ENCODE measurements at regions not wholly inside any gene's neighbourhood (a gene's known extent, or its start where the extent isn't known, plus 50 kb on each side); places are given as distances from the start of the nearest gene placed in this dataset.

DNA sequence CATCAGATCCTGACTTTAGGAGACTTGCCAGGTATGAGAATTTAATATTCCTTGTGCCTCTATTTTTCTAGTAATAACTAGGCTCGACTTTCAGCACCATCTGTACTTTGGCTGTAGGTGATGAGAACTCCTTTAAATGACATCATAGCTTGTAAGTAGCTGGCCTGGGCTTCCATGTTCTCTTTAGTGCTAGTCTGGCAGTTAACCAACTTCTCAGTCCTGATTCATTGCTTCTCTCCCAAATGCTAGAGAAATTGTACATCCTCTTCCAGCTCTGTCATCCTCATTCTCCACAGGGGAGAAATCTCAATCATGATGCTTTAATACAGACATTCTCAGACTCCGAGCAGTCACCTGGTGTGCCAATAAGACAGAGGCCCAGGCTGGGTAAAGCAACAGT, 143.5 kb upstream of the MOCS1 start:
- no peak overlapping the region for H3K4me3 ChIP-seq (ENCODE audit: low read length)
- CTCF ChIA-PET, result no interaction called here
- H3K27ac Mint-ChIP-seq, result no peak overlapping the region
- no peaks in the 10 kb centered on the region for H3K9me3 Mint-ChIP-seq
- H3K27ac ChIP-seq (ENCODE audit: low read depth, low read length), result no peak overlapping the region
- POLR2A ChIA-PET, result no interaction called here
- no peaks in the 10 kb centered on the region for H3K27me3 ChIP-seq (ENCODE audit: insufficient read depth, low read length, poor library complexity, severe bottlenecking)
- no peaks in the 10 kb centered on the region for H3K4me1 Mint-ChIP-seq
- H3K36me3 ChIP-seq (ENCODE audit: insufficient read depth, low read length), result no peaks in the 10 kb centered on the region
- no peaks in the 10 kb centered on the region for H3K4me1 ChIP-seq (ENCODE audit: insufficient read depth, low read length)
- no peak overlapping the region for H3K4me3 Mint-ChIP-seq
- no peaks in the 10 kb centered on the region for H3K36me3 Mint-ChIP-seq
- no peaks in the 10 kb centered on the region for H3K9me3 ChIP-seq (ENCODE audit: low read length)
- H3K27me3 Mint-ChIP-seq, result peaks cover 5 to 15% of the 10 kb centered on the region in 2 donors
- no peak for DNase-seq

- Histone ChIP-seq H3K9me3 (ENCODE audit: low read length) (no peaks in the 10 kb centered on the region), H3K36me3 (ENCODE audit: insufficient read depth, low read length) (no peaks in the 10 kb centered on the region), H3K27ac (ENCODE audit: low read depth, low read length) (no peak overlapping the region), H3K27me3 (ENCODE audit: insufficient read depth, low read length, poor library complexity, severe bottlenecking) (no peaks in the 10 kb centered on the region), H3K4me3 (ENCODE audit: low read length) (no peak overlapping the region), H3K4me1 (ENCODE audit: insufficient read depth, low read length) (no peaks in the 10 kb centered on the region)
- Mint-ChIP-seq H3K4me3 (no peak overlapping the region), H3K4me1 (no peaks in the 10 kb centered on the region), H3K36me3 (no peaks in the 10 kb centered on the region), H3K27ac (no peak overlapping the region), H3K27me3 (peaks cover 5 to 15% of the 10 kb centered on the region in 2 donors), H3K9me3 (no peaks in the 10 kb centered on the region)
- CTCF ChIA-PET, result no interaction called here
- POLR2A ChIA-PET, result no interaction called here
- no peak for DNase-seq
Observed at GRCh38 chr6:40077315-40077714, 143.1 kb upstream of the MOCS1 start.

- DNase-seq, result no peak
- Mint-ChIP-seq H3K36me3 (no peaks in the 10 kb centered on the region), H3K27me3 (peaks cover 5 to 15% of the 10 kb centered on the region in 2 donors), H3K9me3 (no peaks in the 10 kb centered on the region), H3K4me1 (no peaks in the 10 kb centered on the region), H3K27ac (no peak overlapping the region), H3K4me3 (no peak overlapping the region)
- H3K27ac ChIP-seq (ENCODE audit: low read depth, low read length), result no peak overlapping the region
- POLR2A ChIA-PET, result no interaction called here
- no peaks in the 10 kb centered on the region for H3K9me3 ChIP-seq (ENCODE audit: low read length)
- no peaks in the 10 kb centered on the region for H3K4me1 ChIP-seq (ENCODE audit: insufficient read depth, low read length)
- H3K4me3 ChIP-seq (ENCODE audit: low read length), result no peak overlapping the region
- CTCF ChIA-PET, result no interaction called here
- no peaks in the 10 kb centered on the region for H3K36me3 ChIP-seq (ENCODE audit: insufficient read depth, low read length)
- no peaks in the 10 kb centered on the region for H3K27me3 ChIP-seq (ENCODE audit: insufficient read depth, low read length, poor library complexity, severe bottlenecking)
Observed at GRCh38 chr6:40075056-40075590, 140.9 kb upstream of the MOCS1 start.

DNA sequence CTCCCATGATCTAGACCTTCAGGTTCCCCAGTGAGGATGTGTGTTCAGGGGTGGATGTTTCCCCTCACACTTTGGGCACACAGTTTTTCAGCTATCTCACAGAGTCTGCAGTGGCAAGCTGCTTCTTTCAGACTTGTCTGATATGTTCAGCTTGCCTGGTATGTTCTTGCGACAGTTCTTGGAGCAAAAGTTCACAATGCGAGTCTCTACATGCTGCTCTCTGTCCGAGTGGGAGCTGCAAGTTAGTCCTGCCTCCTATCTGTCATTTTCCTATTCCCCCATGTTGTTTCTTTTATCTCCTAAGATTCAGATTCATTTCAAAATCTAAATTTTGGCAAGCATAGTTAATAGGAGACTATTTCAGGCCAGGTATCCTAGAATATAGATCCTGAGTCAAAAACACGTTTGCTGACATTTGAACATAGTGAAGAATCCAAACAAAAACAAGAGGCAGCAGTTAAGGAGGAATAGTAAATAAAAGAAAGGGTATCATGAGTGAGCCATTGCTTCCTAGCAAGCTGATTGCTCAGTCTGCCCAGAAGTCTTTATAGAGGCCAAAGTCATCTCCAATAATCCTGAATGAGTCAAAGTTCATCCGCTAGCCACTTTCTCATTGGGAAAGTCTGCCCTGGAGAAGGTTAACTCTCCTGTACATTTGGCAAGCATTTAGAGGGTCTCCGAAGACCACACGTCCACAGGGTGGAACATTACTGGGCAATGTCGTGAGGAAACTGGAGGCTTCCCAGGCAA, 140.2 kb upstream of the MOCS1 start:
- H3K4me3 ChIP-seq (ENCODE audit: low read length), result no peak overlapping the region
- no peak overlapping the region for H3K4me3 Mint-ChIP-seq

DNA sequence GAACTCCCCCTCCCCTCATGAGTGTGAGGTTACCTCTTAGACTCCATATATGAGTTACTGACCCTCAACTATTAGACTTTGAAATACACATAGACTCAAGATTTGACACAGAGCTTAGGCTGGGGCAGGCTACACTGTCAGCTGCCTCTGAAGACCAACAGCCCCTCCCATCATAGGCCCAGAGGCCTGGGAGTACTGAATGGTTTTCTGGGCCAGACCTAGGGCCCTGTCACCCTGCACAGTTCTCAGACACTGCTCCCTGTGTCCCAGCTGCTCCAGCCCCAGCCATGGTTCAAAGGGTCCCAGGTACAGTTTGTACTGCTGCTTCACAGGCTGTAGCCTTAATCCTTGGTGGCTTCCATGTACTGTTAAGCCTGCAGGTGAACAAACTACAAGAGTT, 132.1 kb upstream of the MOCS1 start:
- POLR2A ChIA-PET, result no interaction called here
- no peaks in the 10 kb centered on the region for H3K27me3 Mint-ChIP-seq

More for the DNA sequence above, 140.2 kb upstream of the MOCS1 start:
- Histone ChIP-seq H3K27ac (ENCODE audit: low read depth, low read length) (no peak overlapping the region), H3K27me3 (ENCODE audit: insufficient read depth, low read length, poor library complexity, severe bottlenecking) (no peaks in the 10 kb centered on the region), H3K4me1 (ENCODE audit: insufficient read depth, low read length) (no peaks in the 10 kb centered on the region), H3K9me3 (ENCODE audit: low read length) (no peaks in the 10 kb centered on the region), H3K36me3 (ENCODE audit: insufficient read depth, low read length) (no peaks in the 10 kb centered on the region)
- no peak for DNase-seq
- H3K9me3 Mint-ChIP-seq, result no peaks in the 10 kb centered on the region
- peaks cover 3 to 15% of the 10 kb centered on the region in 2 donors for H3K27me3 Mint-ChIP-seq
- ChIA-PET POLR2A (no interaction called here), CTCF (no interaction called here)
- no peaks in the 10 kb centered on the region for H3K4me1 Mint-ChIP-seq
- no peak overlapping the region for H3K27ac Mint-ChIP-seq
- no peaks in the 10 kb centered on the region for H3K36me3 Mint-ChIP-seq

GRCh38 chr6:40056865-40057264, 122.6 kb upstream of the MOCS1 start:
- H3K4me3 Mint-ChIP-seq, result no peak overlapping the region
- H3K4me1 Mint-ChIP-seq, result no peaks in the 10 kb centered on the region
- H3K27me3 Mint-ChIP-seq, result peaks cover 0 to 3% of the 10 kb centered on the region in 2 donors
- POLR2A ChIA-PET, result no interaction called here
- no peak overlapping the region for H3K27ac Mint-ChIP-seq
- Histone ChIP-seq H3K4me3 (ENCODE audit: low read length) (no peak overlapping the region), H3K27me3 (ENCODE audit: insufficient read depth, low read length, poor library complexity, severe bottlenecking) (no peaks in the 10 kb centered on the region), H3K9me3 (ENCODE audit: low read length) (no peaks in the 10 kb centered on the region), H3K4me1 (ENCODE audit: insufficient read depth, low read length) (no peaks in the 10 kb centered on the region), H3K27ac (ENCODE audit: low read depth, low read length) (no peak overlapping the region), H3K36me3 (ENCODE audit: insufficient read depth, low read length) (no peaks in the 10 kb centered on the region)
- CTCF ChIA-PET, result no interaction called here
- peaks cover 0 to 1% (median 0%) of the 10 kb centered on the region in 3 donors for H3K36me3 Mint-ChIP-seq
- peaks cover 0 to 4% (median 2%) of the 10 kb centered on the region in 5 donors for H3K9me3 Mint-ChIP-seq
- DNase-seq, result no peak

More for the DNA sequence above, 132.1 kb upstream of the MOCS1 start:
- Histone ChIP-seq H3K27me3 (ENCODE audit: insufficient read depth, low read length, poor library complexity, severe bottlenecking) (no peaks in the 10 kb centered on the region), H3K4me3 (ENCODE audit: low read length) (no peak overlapping the region), H3K9me3 (ENCODE audit: low read length) (no peaks in the 10 kb centered on the region), H3K36me3 (ENCODE audit: insufficient read depth, low read length) (no peaks in the 10 kb centered on the region), H3K27ac (ENCODE audit: low read depth, low read length) (no peak overlapping the region), H3K4me1 (ENCODE audit: insufficient read depth, low read length) (no peaks in the 10 kb centered on the region)
- peaks cover 0 to 15% (median 0%) of the 10 kb centered on the region in 5 donors for H3K9me3 Mint-ChIP-seq
- H3K27ac Mint-ChIP-seq, result no peak overlapping the region
- DNase-seq, result no peak
- H3K36me3 Mint-ChIP-seq, result no peaks in the 10 kb centered on the region
- H3K4me1 Mint-ChIP-seq, result no peaks in the 10 kb centered on the region
- CTCF ChIA-PET, result no interaction called here
- no peak overlapping the region for H3K4me3 Mint-ChIP-seq

DNA sequence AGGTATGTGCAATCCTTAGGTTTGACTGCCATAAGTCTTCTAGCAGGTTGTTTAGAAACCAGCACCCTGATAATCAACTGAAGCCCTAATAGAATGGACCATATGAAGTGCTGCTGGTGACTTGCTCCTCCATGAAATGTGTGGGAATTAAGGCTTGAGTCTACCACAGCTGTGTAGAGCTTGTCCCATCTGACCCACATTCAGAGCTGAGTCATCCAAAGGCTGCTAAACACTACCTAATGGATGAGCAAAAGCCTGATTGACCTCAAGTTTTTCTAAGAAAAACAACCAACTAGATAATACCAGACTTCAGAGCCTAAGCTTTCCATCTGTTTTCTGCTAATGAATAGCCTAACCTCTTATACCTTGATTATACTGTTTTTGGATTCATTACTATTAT, 120.3 kb upstream of the MOCS1 start:
- no peak for DNase-seq
- POLR2A ChIA-PET, result no interaction called here
- Histone ChIP-seq H3K4me1 (ENCODE audit: insufficient read depth, low read length) (no peaks in the 10 kb centered on the region), H3K4me3 (ENCODE audit: low read length) (no peak overlapping the region), H3K36me3 (ENCODE audit: insufficient read depth, low read length) (no peaks in the 10 kb centered on the region), H3K27ac (ENCODE audit: low read depth, low read length) (no peak overlapping the region), H3K27me3 (ENCODE audit: insufficient read depth, low read length, poor library complexity, severe bottlenecking) (no peaks in the 10 kb centered on the region), H3K9me3 (ENCODE audit: low read length) (no peaks in the 10 kb centered on the region)
- Mint-ChIP-seq H3K4me3 (no peak overlapping the region), H3K27me3 (peaks cover 0 to 6% of the 10 kb centered on the region in 2 donors), H3K9me3 (peaks cover 0 to 3% (median 2%) of the 10 kb centered on the region in 5 donors), H3K27ac (no peak overlapping the region), H3K36me3 (peaks cover 0 to 1% (median 0%) of the 10 kb centered on the region in 3 donors), H3K4me1 (no peaks in the 10 kb centered on the region)
- CTCF ChIA-PET, result no interaction called here

DNA sequence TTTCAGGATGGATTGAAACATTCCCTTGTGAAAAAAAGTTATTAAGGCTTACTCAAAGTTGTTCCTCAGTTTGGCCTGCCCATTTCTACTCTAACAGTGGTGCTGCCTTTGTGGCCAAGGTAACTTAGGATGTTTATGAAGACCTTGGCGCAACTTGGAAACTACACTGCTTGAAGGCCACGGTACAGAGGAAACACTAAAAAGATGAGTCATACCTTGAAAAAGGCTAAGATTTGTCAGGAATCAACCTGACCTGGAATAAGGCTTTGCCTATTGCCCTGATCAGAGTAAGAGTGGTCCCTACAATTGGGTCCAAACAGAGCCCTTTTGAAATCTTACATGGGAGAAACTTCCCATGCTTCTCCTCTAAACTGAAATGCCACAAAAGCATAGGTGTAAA, 119.9 kb upstream of the MOCS1 start:
- Histone ChIP-seq H3K4me1 (ENCODE audit: insufficient read depth, low read length) (no peaks in the 10 kb centered on the region), H3K36me3 (ENCODE audit: insufficient read depth, low read length) (no peaks in the 10 kb centered on the region), H3K9me3 (ENCODE audit: low read length) (no peaks in the 10 kb centered on the region), H3K27me3 (ENCODE audit: insufficient read depth, low read length, poor library complexity, severe bottlenecking) (no peaks in the 10 kb centered on the region), H3K27ac (ENCODE audit: low read depth, low read length) (no peak overlapping the region), H3K4me3 (ENCODE audit: low read length) (no peak overlapping the region)
- no peak for DNase-seq
- Mint-ChIP-seq H3K4me1 (no peaks in the 10 kb centered on the region), H3K27me3 (peaks cover 0 to 6% of the 10 kb centered on the region in 2 donors), H3K27ac (no peak overlapping the region), H3K36me3 (peaks cover 0 to 1% (median 0%) of the 10 kb centered on the region in 3 donors), H3K9me3 (peaks cover 0 to 3% (median 2%) of the 10 kb centered on the region in 5 donors), H3K4me3 (no peak overlapping the region)
- ChIA-PET POLR2A (no interaction called here), CTCF (no interaction called here)

All from CD8-positive, alpha-beta memory T cell (primary cell).